NCI-H748 treated with DMSO at 0.1 percent for 48 hours (cell line): ENCODE measurements at regions not wholly inside any gene's neighbourhood (a gene's known extent, or its start where the extent isn't known, plus 50 kb on each side); places are given as distances from the start of the nearest gene placed in this dataset.
"Not testable (repeated sequence)": the region's sequence is repeated elsewhere in the genome, so short reads cannot be mapped to it uniquely, and the experiment has no call there.

Experiments used
- DNase-seq: peaks from one replicate; lab custom pipeline; 2025; lab: John Stamatoyannopoulos, UW

GRCh38 chr6:142637624-142638351, 307.2 kb downstream of the HIVEP2 start:
- no peak for DNase-seq

- no peak for DNase-seq
Measured at GRCh38 chr6:142642651-142643050, 302.3 kb downstream of the HIVEP2 start.

GRCh38 chr6:142644866-142645265, 300.1 kb downstream of the HIVEP2 start:
- no peak for DNase-seq

DNA sequence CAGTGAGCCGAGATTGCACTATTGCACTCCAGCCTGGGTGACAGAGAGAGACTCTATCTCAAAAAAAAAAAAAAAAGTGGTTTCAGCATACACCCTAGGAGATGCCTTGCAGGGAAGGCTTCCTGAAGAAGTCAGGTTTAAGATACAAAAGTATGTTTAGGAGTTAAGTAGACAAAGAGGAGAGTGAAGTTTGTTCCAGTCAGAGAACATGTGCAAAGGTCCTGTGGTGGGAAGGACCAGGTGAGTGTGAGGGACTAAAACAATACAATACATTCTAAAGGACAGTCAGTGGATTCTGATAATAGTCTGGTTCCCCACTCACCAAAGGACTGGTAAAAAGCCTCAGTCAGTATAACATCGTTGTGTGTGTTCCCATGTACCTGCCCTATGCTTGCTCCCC, 299.3 kb downstream of the HIVEP2 start:
- DNase-seq = no peak

GRCh38 chr6:142647449-142648035, 297.4 kb downstream of the HIVEP2 start:
- no peak for DNase-seq

DNA sequence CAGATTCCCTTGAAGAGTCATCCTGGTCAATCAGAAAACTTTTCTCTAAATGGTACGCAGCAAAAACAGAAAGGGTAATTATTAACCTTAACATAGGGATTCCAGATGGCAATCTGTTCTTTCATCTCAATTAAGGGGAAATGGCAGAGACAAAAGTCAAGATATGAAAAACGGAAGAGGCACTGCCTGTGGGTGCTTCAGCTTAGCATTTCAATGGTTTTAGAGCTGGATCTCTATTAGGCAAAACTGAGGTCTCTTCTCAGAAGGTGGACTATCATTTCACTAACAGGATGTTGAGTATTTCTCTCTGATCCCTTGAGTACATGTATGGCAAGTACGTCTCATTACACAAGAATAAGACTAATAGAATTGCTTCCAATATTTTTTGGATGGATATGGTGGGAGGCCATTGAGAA, 296.9 kb downstream of the HIVEP2 start:
- DNase-seq = no peak

GRCh38 chr6:142648526-142648925, 296.4 kb downstream of the HIVEP2 start:
- DNase-seq = no peak

DNA sequence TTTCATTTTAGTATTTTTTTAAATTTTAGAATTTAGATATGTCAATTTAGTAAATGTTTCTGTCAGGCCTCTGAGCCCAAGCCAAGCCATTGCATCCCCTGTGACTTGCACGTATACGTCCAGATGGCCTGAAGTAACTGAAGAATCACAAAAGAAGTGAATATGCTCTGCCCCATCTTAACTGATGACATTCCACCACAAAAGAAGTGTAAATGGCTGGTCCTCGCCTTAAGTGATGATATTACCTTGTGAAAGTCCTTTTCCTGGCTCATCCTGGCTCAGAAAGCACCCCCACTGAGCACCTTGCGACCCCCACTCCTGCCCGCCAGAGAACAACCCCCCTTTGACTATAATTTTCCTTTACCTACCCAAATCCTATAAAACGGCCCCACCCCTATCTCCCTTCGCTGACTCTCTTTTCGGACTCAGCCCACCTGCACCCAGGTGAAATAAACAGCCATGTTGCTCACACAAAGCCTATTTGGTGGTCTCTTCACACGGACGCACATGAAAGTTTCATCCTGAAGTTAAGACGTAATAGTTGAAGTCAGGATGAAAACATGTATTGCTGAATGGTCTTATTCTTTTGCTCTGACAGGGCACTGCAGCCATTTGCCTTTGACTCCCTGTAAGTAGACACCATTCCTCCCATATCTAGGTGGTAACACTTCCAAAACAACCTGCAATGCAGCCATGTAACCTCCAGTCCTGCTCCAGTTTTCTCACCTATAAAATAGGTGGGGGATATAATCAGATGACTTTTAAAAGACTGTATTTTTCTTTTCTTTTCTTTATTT, 295.3 kb downstream of the HIVEP2 start:
- DNase-seq = not testable (repeated sequence)

DNA sequence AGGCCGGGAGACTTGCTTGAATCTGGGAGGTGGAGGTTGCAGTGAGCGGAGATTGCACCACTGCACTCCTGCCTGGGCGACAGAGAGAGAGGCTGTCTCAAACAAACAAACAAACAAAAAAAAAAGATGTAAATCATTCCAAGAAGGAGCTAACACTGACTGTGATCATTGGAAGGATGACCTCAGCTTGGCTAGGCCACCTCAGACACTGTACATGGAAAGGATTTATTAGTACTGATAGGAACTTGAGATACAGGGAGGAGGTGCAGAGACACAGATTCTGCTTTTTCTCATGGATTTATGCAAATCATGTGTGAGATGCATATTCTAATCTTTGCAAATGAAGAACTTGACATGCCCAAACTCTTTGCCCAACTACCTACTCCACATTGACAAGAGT, 293.6 kb downstream of the HIVEP2 start:
- DNase-seq = no peak

- no peak for DNase-seq
Measured at GRCh38 chr6:142653710-142654420, 291.1 kb downstream of the HIVEP2 start.

DNA sequence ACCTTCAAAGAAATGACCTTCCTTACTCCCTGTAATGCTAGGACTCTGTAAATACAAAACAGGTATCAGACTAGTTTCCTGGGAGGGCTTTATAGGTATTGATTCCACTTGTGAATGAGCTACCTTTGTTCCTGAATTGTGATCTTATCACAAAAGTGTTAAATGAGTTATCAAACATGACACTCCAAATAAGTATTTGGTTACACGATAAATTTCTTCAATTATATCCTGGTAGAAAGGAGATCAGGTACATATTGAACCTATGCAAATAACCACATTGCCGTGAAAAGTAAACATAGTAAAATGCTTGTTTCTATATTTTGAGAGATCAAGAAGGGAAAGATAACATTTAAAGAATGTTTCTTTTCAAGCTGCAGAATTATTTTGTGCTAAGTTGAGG, 285.3 kb downstream of the HIVEP2 start:
- DNase-seq = no peak

GRCh38 chr6:142665393-142665792, 279.6 kb downstream of the HIVEP2 start:
- no peak for DNase-seq

GRCh38 chr6:142666599-142667185, 278.3 kb downstream of the HIVEP2 start:
- no peak for DNase-seq

DNA sequence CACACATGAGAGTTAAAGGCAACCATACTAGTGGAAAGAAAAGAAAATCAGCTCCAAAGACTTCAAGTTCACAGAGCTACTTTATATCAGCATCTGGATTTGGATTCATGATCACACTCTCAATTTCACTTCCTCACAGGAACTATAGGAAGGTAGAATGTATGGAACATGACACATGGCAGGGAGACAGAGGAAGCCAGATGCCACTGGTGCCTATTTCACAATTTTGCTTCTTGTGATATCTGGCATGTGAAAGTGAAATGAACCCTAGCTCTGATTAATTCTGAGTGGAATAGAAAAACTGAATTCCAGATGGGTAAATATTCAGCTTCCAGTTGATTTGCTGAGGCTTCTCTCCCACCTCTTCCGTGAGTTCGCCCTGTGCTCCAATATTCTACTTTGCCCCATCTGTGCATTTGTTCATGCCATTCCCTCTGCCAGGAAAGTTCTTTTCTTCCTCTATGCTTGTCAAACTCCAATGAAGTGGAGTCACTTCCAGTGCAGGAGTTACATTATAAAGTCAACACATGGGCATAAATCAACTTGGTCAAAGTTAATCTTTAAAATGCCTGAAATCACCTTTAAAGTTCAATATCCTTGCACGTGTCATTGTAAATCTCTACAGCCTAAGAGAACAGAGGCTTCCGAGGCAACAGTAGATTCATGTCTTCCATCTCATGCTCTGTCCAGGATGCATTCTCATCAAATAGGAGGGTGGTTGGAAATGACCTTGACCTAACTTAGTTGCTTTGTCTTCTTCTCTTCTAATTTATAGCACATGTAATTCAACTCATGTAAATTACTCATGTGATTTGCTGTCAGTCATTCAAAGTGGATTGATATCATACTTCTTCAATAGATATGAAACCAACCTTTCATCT, 275.3 kb downstream of the HIVEP2 start:
- DNase-seq = no peak

DNA sequence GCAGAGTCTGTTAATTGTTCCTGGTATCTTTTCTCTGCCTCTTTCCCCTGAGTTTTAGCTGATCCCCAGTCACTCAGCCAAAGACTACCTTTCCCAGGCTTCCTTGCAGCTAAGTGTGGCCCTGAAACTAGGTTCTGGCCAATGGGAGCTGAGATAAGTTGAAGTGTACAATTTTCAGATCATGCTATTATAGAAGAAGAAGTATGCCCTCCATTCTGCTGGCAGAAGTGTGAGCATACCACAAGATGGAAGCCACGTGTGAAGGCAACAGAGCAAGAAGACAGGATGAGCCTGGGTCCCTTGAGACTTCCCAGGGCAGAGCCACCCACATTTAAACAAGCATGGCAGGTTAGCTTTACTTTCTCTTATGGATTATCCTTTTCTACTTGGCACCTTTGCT, 273.2 kb downstream of the HIVEP2 start:
- no peak for DNase-seq

DNA sequence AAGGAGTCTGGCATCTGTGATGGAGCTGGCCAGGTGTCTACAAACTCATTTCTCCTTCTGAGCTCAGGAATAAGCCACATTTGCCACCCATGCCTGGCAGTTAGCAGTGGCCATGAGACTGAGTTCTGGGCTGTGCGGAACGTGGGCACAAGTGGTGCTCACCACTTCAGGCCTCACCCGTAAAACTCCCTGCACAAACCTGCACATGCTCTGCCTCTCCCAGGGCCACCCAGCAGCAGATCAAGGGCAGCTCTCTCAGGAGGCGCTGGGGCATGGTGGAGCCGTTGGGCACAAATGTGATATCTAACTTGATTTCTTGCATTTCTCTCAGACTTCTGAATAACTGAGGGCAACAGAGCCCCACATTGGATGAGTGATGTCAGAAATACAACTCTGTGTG, 269.5 kb downstream of the HIVEP2 start:
- no peak for DNase-seq

GRCh38 chr6:142676027-142676443, 268.9 kb downstream of the HIVEP2 start:
- DNase-seq = no peak

DNA sequence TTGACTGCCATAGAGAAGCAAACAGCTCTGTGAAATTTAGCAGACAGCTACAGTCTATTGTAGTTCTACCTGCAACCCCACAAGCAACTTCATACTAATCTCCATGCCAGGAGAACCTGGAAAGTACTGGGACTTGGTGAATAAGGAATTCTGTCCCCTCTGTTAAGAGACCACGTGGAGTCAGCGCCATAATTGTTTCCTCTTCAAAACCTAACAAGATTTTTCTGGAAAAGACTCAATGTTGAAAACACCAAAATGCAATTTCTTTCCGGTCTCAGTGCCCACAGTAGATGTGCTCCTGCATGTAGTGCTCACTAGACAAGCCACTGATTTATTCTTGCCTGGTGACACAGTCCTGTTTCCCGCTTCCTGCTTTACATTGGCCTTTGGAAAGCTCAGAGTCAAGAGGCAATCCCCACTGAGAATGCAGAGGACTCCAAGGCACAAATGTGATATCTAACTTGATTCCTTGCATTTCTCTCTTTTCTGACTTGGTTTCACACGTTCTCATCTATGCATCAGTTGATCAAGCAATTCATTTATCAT, 268.3 kb downstream of the HIVEP2 start:
- DNase-seq = no peak

- no peak for DNase-seq
Measured at GRCh38 chr6:142679907-142680700, 264.9 kb downstream of the HIVEP2 start.

DNA sequence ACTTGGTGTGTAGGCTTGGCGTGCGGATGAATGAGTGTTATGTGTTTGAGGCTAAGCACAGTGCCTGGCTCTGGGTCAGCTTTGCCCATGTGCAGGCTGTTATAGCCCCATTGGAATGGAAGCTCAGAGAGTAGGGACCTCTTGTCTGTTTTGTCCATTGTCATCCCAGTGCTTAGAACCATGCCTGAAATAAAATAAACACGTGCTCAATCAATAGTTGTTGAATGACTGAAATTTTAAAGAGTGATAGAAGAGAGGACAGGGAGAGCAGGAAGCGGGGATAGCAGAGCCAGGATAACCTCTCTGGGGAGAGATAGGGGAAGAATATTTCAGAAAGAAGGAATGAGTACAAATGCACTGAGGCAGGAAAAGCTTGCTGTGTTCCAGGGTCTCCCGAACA, 263.9 kb downstream of the HIVEP2 start:
- no peak for DNase-seq
